CD4-positive, alpha-beta T cell (primary cell): ENCODE measurements at regions not wholly inside any gene's neighbourhood (a gene's known extent, or its start where the extent isn't known, plus 50 kb on each side); places are given as distances from the start of the nearest gene placed in this dataset.
A peak's percentile ranks its signal among the peaks of the same experiment; 100 is the strongest.

Source experiments
- ATAC-seq: fragments of 200-7000 bp; cut with Tn5 transposase; one replicate; pipeline ENCODE4 v1.10.0; 2022; ENCODE audit warnings: mild to moderate bottlenecking; ENCODE audit not compliant: poor library complexity
- CTCF ChIA-PET: fragments of 350-600 bp; sonication (Branson Sonifier 250); formaldehyde crosslinking; loops from one replicate; lab custom pipeline; 2021; ENCODE audit warnings: antibody characterized with exemption, inconsistent platforms; lab: Charles Lee
- POLR2A ChIA-PET: fragments of 350-600 bp; sonication (Branson Sonifier 250); formaldehyde crosslinking; loops from one replicate; lab custom pipeline; 2021; ENCODE audit warnings: antibody characterized with exemption, inconsistent platforms; lab: Charles Lee
- DNase-seq, 14 experiments: peaks; one replicate each; pipeline ENCODE4 v3.0.0-alpha.2; 2013 to 2020; ENCODE audit warnings: mixed read lengths in 2 of 14
- H3K27ac ChIP-seq, 2 donors: one replicate each; pipeline versions ENCODE4 v1.5.1 to v1.7.0; 2013; ENCODE audit warnings: low read length in 2 of 2, low read depth in 1 of 2, mild to moderate bottlenecking in 1 of 2
- H3K27me3 ChIP-seq, 2 experiments: 1 replicate in 1 of 2; 2 replicates in 1 of 2; pipeline versions ENCODE4 v1.6.1 to v1.7.0; 2013; ENCODE audit warnings: low read length in 2 of 2, control low read depth in 1 of 2, mild to moderate bottlenecking in 1 of 2, moderate library complexity in 1 of 2; ENCODE audit not compliant: insufficient read depth in 2 of 2, control insufficient read depth in 1 of 2
- H3K36me3 ChIP-seq: one replicate; pipeline ENCODE4 v1.6.1; 2013; ENCODE audit warnings: low read length, control low read depth; ENCODE audit not compliant: insufficient read depth
- H3K4me1 ChIP-seq: one replicate; pipeline ENCODE4 v1.6.1; 2013; ENCODE audit warnings: low read length, control low read depth; ENCODE audit not compliant: insufficient read depth
- H3K4me3 ChIP-seq: one replicate; pipeline ENCODE4 v1.5.1; 2013; ENCODE audit warnings: mild to moderate bottlenecking, low read length, moderate library complexity
- H3K9me3 ChIP-seq, 2 experiments: 1 replicate in 1 of 2; 2 replicates in 1 of 2; pipeline versions ENCODE4 v1.6.1 to v1.7.0; 2013; ENCODE audit warnings: low read length in 2 of 2, mild to moderate bottlenecking in 2 of 2, control low read depth in 1 of 2, moderate library complexity in 1 of 2; ENCODE audit not compliant: control insufficient read depth in 1 of 2, insufficient read depth in 1 of 2
- H3K27ac Mint-ChIP-seq: one replicate; pipeline ENCODE4 v1.8.0; 2020; ENCODE audit warnings: mixed read lengths
- H3K27me3 Mint-ChIP-seq: one replicate; pipeline ENCODE4 v1.8.0; 2021; ENCODE audit warnings: mixed read lengths
- H3K36me3 Mint-ChIP-seq: one replicate; pipeline ENCODE4 v1.8.0; 2021; ENCODE audit warnings: low read depth, mixed read lengths
- H3K4me1 Mint-ChIP-seq: one replicate; pipeline ENCODE4 v1.8.0; 2021; ENCODE audit warnings: low read depth, mixed read lengths
- H3K4me3 Mint-ChIP-seq: one replicate; pipeline ENCODE4 v1.8.0; 2020; ENCODE audit warnings: mild to moderate bottlenecking, mixed read lengths
- H3K9me3 Mint-ChIP-seq: one replicate; pipeline ENCODE4 v1.8.0; 2020; ENCODE audit warnings: mixed read lengths
- CTCF ChIP-seq: fragments of 200-600 bp; IDR thresholded peaks from one replicate; pipeline ENCODE4 v1.8.0; 2022; ENCODE audit warnings: antibody characterized with exemption, mild to moderate bottlenecking
- intact Hi-C, 2 experiments: fragments of 100-400 bp; cut with DNase I in 1 of 2; cut with micrococcal nuclease in 1 of 2; formaldehyde crosslinking; loops; one replicate each; pipeline versions ENCODE4 v1.15.1 to v1.9.0; 2023 to 2025; cut with DNase I, micrococcal nuclease

- no peak for TF ChIP-seq CTCF
- no peak overlapping the region for H3K27ac ChIP-seq
- Mint-ChIP-seq H3K36me3 (no peaks in the 10 kb centered on the region), H3K4me1 (peaks cover 10% of the 10 kb centered on the region), H3K9me3 (no peaks in the 10 kb centered on the region), H3K27me3 (no peaks in the 10 kb centered on the region), H3K27ac (no peak overlapping the region), H3K4me3 (no peak overlapping the region)
- ChIA-PET CTCF (interaction anchor here (1.5 kb wide), 1 partner anchor 10 kb away, joined by 3 read pairs; no protein-coding TSS in a partner anchor), POLR2A (no interaction called here)
- H3K36me3 ChIP-seq, result no peaks in the 10 kb centered on the region
- no peaks in the 10 kb centered on the region for H3K9me3 ChIP-seq
- ATAC-seq (no peak), DNase-seq (no peak)
- no peaks in the 10 kb centered on the region for H3K27me3 ChIP-seq
- intact Hi-C loops, result no loop called here
- no peaks in the 10 kb centered on the region for H3K4me1 ChIP-seq
- H3K4me3 ChIP-seq, result no peak overlapping the region
Measured at GRCh38 chr4:71259280-71259679, 79.5 kb upstream of the SLC4A4 start.

GRCh38 chr4:71259911-71260331 lies 78.9 kb upstream of the SLC4A4 start:
- no peak for ATAC-seq
- no peak overlapping the region for H3K27ac ChIP-seq
- peak in 3 of 14 experiments; percentile 15 to 25 (median 19) for DNase-seq
- H3K27me3 Mint-ChIP-seq, result no peaks in the 10 kb centered on the region
- H3K4me1 Mint-ChIP-seq, result peaks cover 10% of the 10 kb centered on the region
- ChIA-PET POLR2A (no interaction called here), CTCF (no interaction called here)
- H3K4me1 ChIP-seq, result no peaks in the 10 kb centered on the region
- no peaks in the 10 kb centered on the region for H3K36me3 ChIP-seq
- no peak overlapping the region for H3K4me3 ChIP-seq
- H3K36me3 Mint-ChIP-seq, result no peaks in the 10 kb centered on the region
- no peaks in the 10 kb centered on the region for H3K27me3 ChIP-seq
- no peak for TF ChIP-seq CTCF
- H3K4me3 Mint-ChIP-seq, result no peak overlapping the region
- no peaks in the 10 kb centered on the region for H3K9me3 Mint-ChIP-seq
- intact Hi-C loops, result no loop called here
- no peak overlapping the region for H3K27ac Mint-ChIP-seq
- H3K9me3 ChIP-seq, result no peaks in the 10 kb centered on the region

GRCh38 chr4:71260544-71260943 lies 78.3 kb upstream of the SLC4A4 start:
- ChIA-PET POLR2A (no interaction called here), CTCF (no interaction called here)
- ATAC-seq (no peak), DNase-seq (no peak)
- Mint-ChIP-seq H3K27me3 (no peaks in the 10 kb centered on the region), H3K4me3 (no peak overlapping the region), H3K27ac (no peak overlapping the region), H3K4me1 (peaks cover 10% of the 10 kb centered on the region), H3K36me3 (no peaks in the 10 kb centered on the region), H3K9me3 (no peaks in the 10 kb centered on the region)
- no peaks in the 10 kb centered on the region for H3K27me3 ChIP-seq
- H3K4me1 ChIP-seq, result no peaks in the 10 kb centered on the region
- no peak overlapping the region for H3K27ac ChIP-seq
- no peaks in the 10 kb centered on the region for H3K9me3 ChIP-seq
- intact Hi-C loops, result no loop called here
- no peak overlapping the region for H3K4me3 ChIP-seq
- TF ChIP-seq CTCF, result no peak
- no peaks in the 10 kb centered on the region for H3K36me3 ChIP-seq
